NCI-H1417 treated with DMSO at 0.1 percent for 48 hours (cell line): ENCODE measurements at regions not wholly inside any gene's neighbourhood (a gene's known extent, or its start where the extent isn't known, plus 50 kb on each side); places are given as distances from the start of the nearest gene placed in this dataset.

ENCODE experiments used
- DNase-seq: peaks from one replicate; lab custom pipeline; 2025; lab: John Stamatoyannopoulos, UW

GRCh38 chr12:95607642-95608041 is 56.4 kb upstream of the USP44 start:
- peak; percentile 26 for DNase-seq

GRCh38 chr12:95605875-95606274 is 54.6 kb upstream of the USP44 start:
- no peak for DNase-seq

GRCh38 chr12:95605087-95605486 is 53.8 kb upstream of the USP44 start:
- no peak for DNase-seq

- DNase-seq: no peak
Observed at GRCh38 chr12:95603351-95604145, 52.3 kb upstream of the USP44 start.

- DNase-seq: no peak
Observed at GRCh38 chr12:95601091-95601961, 50.0 kb upstream of the USP44 start.
